Neuronal stem cell (in vitro differentiated cells): ENCODE measurements at regions not wholly inside any gene's neighbourhood (a gene's known extent, or its start where the extent isn't known, plus 50 kb on each side); places are given as distances from the start of the nearest gene placed in this dataset.

ENCODE experiments used
- DNase-seq: peaks from one replicate; pipeline ENCODE4 v3.0.0-alpha.2; 2013; ENCODE audit warnings: low spot score
- H2AFZ ChIP-seq: one replicate; pipeline ENCODE4 v1.6.1; 2013; ENCODE audit warnings: mild to moderate bottlenecking, low read length, inconsistent platforms
- H2AK5ac ChIP-seq: 2 replicates; pipeline ENCODE4 v1.6.1; 2013; ENCODE audit warnings: low read depth, mild to moderate bottlenecking, inconsistent platforms, low read length, moderate library complexity, mixed read lengths
- H2BK120ac ChIP-seq: 2 replicates; pipeline ENCODE4 v1.6.1; 2013; ENCODE audit warnings: low read depth, mild to moderate bottlenecking, inconsistent platforms, low read length, moderate library complexity, mixed read lengths
- H2BK12ac ChIP-seq: one replicate; pipeline ENCODE4 v1.6.1; 2013; ENCODE audit warnings: low read length, inconsistent platforms
- H2BK15ac ChIP-seq: 2 replicates; pipeline ENCODE4 v1.6.1; 2013; ENCODE audit warnings: mild to moderate bottlenecking, low read length, inconsistent platforms, mixed read lengths
- H2BK5ac ChIP-seq: one replicate; pipeline ENCODE4 v1.6.1; 2013; ENCODE audit warnings: inconsistent platforms, mild to moderate bottlenecking, low read length, moderate library complexity
- H3K14ac ChIP-seq: one replicate; pipeline ENCODE4 v1.6.1; 2013; ENCODE audit warnings: low read length, inconsistent platforms
- H3K18ac ChIP-seq: 2 replicates; pipeline ENCODE4 v1.6.1; 2013; ENCODE audit warnings: low read length, inconsistent platforms
- H3K23ac ChIP-seq: 2 replicates; pipeline ENCODE4 v1.6.1; 2013; ENCODE audit warnings: low read depth, mild to moderate bottlenecking, mixed read lengths, low read length, inconsistent platforms; ENCODE audit not compliant: poor library complexity
- H3K27ac ChIP-seq: replicated peaks from 3 replicates; pipeline ENCODE4 v1.5.1; 2013; ENCODE audit warnings: low read length, inconsistent platforms
- H3K27me3 ChIP-seq, 3 experiments: 2 replicates each; pipeline ENCODE4 v1.6.1; 2013; ENCODE audit warnings: low read length in 3 of 3, mild to moderate bottlenecking in 2 of 3, inconsistent platforms in 1 of 3, low read depth in 1 of 3, mixed read lengths in 1 of 3, moderate library complexity in 1 of 3; ENCODE audit not compliant: control insufficient read depth in 3 of 3, insufficient read depth in 3 of 3
- H3K36me3 ChIP-seq, 2 donors: replicated peaks in 1 of 2; 2 replicates each; pipeline ENCODE4 v1.6.1; 2013; ENCODE audit warnings: low read length in 2 of 2; ENCODE audit not compliant: control insufficient read depth in 2 of 2, insufficient read depth in 2 of 2
- H3K4ac ChIP-seq: 2 replicates; pipeline ENCODE4 v1.6.1; 2013; ENCODE audit warnings: inconsistent platforms, mild to moderate bottlenecking, low read length, moderate library complexity
- H3K4me1 ChIP-seq, 2 donors: 1 replicate in 1 of 2; 2 replicates in 1 of 2; pipeline ENCODE4 v1.6.1; 2013; ENCODE audit warnings: low read length in 2 of 2, low read depth in 1 of 2; ENCODE audit not compliant: control insufficient read depth in 2 of 2, insufficient read depth in 1 of 2
- H3K4me2 ChIP-seq: one replicate; pipeline ENCODE4 v1.6.1; 2013; ENCODE audit warnings: mild to moderate bottlenecking, low read length, inconsistent platforms; ENCODE audit not compliant: insufficient read depth, poor library complexity, severe bottlenecking
- H3K4me3 ChIP-seq, 2 donors: 2 replicates each; pipeline ENCODE4 v1.5.1; 2013; ENCODE audit warnings: low read length in 2 of 2, mild to moderate bottlenecking in 2 of 2, inconsistent platforms in 1 of 2, moderate library complexity in 1 of 2
- H3K79me1 ChIP-seq: one replicate; pipeline ENCODE4 v1.6.1; 2013; ENCODE audit warnings: low read depth, mild to moderate bottlenecking, inconsistent platforms, low read length, moderate library complexity
- H3K9ac ChIP-seq: one replicate; pipeline ENCODE4 v1.6.1; 2013; ENCODE audit warnings: mild to moderate bottlenecking, low read depth, low read length, inconsistent platforms; ENCODE audit not compliant: poor library complexity
- H3K9me3 ChIP-seq, 2 donors: replicated peaks in 1 of 2; 2 replicates each; pipeline versions ENCODE3 to v1.6.1; 2013; ENCODE audit warnings: low read length in 2 of 2, mild to moderate bottlenecking in 2 of 2, inconsistent platforms in 1 of 2, low read depth in 1 of 2, mixed read lengths in 1 of 2, moderate library complexity in 1 of 2; ENCODE audit not compliant: control insufficient read depth in 2 of 2, insufficient read depth in 1 of 2
- H4K8ac ChIP-seq: one replicate; pipeline ENCODE4 v1.6.1; 2013; ENCODE audit warnings: low read depth, mild to moderate bottlenecking, inconsistent platforms, low read length, moderate library complexity
- H4K91ac ChIP-seq: one replicate; pipeline ENCODE4 v1.6.1; 2013; ENCODE audit warnings: low read length, low read depth, mild to moderate bottlenecking, inconsistent platforms; ENCODE audit not compliant: poor library complexity
- WGBS, 2 donors: extraction: QIAGEN DNeasy Blood & Tissue Kit; methylation state at CpG; one replicate each; pipeline ENCODE4 v1.1.7; 2013; ENCODE audit warnings: missing lambda C conversion rate in 2 of 2, mixed read lengths in 1 of 2; ENCODE audit not compliant: insufficient read length in 2 of 2, insufficient replicate concordance in 1 of 2; ENCODE audit errors: extremely low coverage in 2 of 2; 5-methylcytosine and 5-hydroxymethylcytosine counted together

- Histone ChIP-seq H3K4me1 (peaks cover 0 to 6% of the 10 kb centered on the region in 2 donors), H2BK5ac (no peak overlapping the region), H3K36me3 (no peaks in the 10 kb centered on the region), H3K4ac (no peak overlapping the region), H3K4me2 (no peak overlapping the region), H2AK5ac (no peak overlapping the region), H2BK15ac (no peak overlapping the region), H3K23ac (no peak overlapping the region), H2AFZ (no peak overlapping the region), H3K27ac (no peak overlapping the region), H3K79me1 (no peaks in the 10 kb centered on the region), H3K27me3 (no peaks in the 10 kb centered on the region), H3K9me3 (peaks cover 0 to 3% of the 10 kb centered on the region in 2 donors), H4K91ac (no peak overlapping the region), H3K18ac (no peak overlapping the region), H3K4me3 (no peak overlapping the region), H4K8ac (no peak overlapping the region), H2BK120ac (no peak overlapping the region), H2BK12ac (no peak overlapping the region), H3K14ac (no peak overlapping the region), H3K9ac (no peak overlapping the region)
- no peak for DNase-seq
- no CpG with 5 or more reads among the region's 4 CpGs for WGBS, 2 donors
Measured at GRCh38 chr20:18904192-18904591, 90.6 kb downstream of the SCP2D1 start.

GRCh38 chr20:18904624-18905023 is 91.0 kb downstream of the SCP2D1 start:
- no peak overlapping the region for H4K91ac ChIP-seq
- H2AK5ac ChIP-seq = no peak overlapping the region
- H3K36me3 ChIP-seq = no peaks in the 10 kb centered on the region
- no peak overlapping the region for H4K8ac ChIP-seq
- no peak overlapping the region for H3K9ac ChIP-seq
- H3K4ac ChIP-seq = no peak overlapping the region
- no peak overlapping the region for H2AFZ ChIP-seq
- peaks cover 0 to 3% of the 10 kb centered on the region in 2 donors for H3K9me3 ChIP-seq
- H2BK15ac ChIP-seq = no peak overlapping the region
- no peaks in the 10 kb centered on the region for H3K79me1 ChIP-seq
- H2BK12ac ChIP-seq = no peak overlapping the region
- H3K18ac ChIP-seq = no peak overlapping the region
- WGBS, 2 donors = no CpG with 5 or more reads among the region's 5 CpGs
- no peak overlapping the region for H3K27ac ChIP-seq
- H3K27me3 ChIP-seq = no peaks in the 10 kb centered on the region
- no peak overlapping the region for H3K4me3 ChIP-seq
- no peak overlapping the region for H3K23ac ChIP-seq
- H2BK5ac ChIP-seq = no peak overlapping the region
- no peak overlapping the region for H3K14ac ChIP-seq
- H3K4me1 ChIP-seq = peaks cover 0 to 6% of the 10 kb centered on the region in 2 donors
- H2BK120ac ChIP-seq = no peak overlapping the region
- no peak for DNase-seq
- H3K4me2 ChIP-seq = no peak overlapping the region

GRCh38 chr20:18906046-18906445 is 92.5 kb downstream of the SCP2D1 start:
- Histone ChIP-seq H2BK5ac (no peak overlapping the region), H2BK12ac (no peak overlapping the region), H4K91ac (no peak overlapping the region), H3K27ac (no peak overlapping the region), H3K18ac (peak overlapping the region; percentile 57), H3K4ac (no peak overlapping the region), H3K27me3 (no peaks in the 10 kb centered on the region), H4K8ac (no peak overlapping the region), H3K14ac (no peak overlapping the region), H3K4me3 (no peak overlapping the region), H3K4me1 (peaks cover 0 to 6% of the 10 kb centered on the region in 2 donors), H3K4me2 (no peak overlapping the region), H2AFZ (no peak overlapping the region), H3K9ac (no peak overlapping the region), H3K23ac (no peak overlapping the region), H2AK5ac (no peak overlapping the region), H2BK15ac (no peak overlapping the region), H2BK120ac (no peak overlapping the region), H3K9me3 (no peaks in the 10 kb centered on the region), H3K79me1 (no peaks in the 10 kb centered on the region), H3K36me3 (no peaks in the 10 kb centered on the region)
- WGBS, 2 donors = no CpG with 5 or more reads among the region's 2 CpGs
- no peak for DNase-seq

- no peak overlapping the region for H2BK120ac ChIP-seq
- H3K9ac ChIP-seq = no peak overlapping the region
- no peak overlapping the region for H3K27ac ChIP-seq
- no peak overlapping the region for H4K91ac ChIP-seq
- no peak overlapping the region for H2BK15ac ChIP-seq
- H3K9me3 ChIP-seq = no peaks in the 10 kb centered on the region
- H3K4me3 ChIP-seq = no peak overlapping the region
- H3K4me2 ChIP-seq = no peak overlapping the region
- H2BK12ac ChIP-seq = no peak overlapping the region
- H3K79me1 ChIP-seq = no peaks in the 10 kb centered on the region
- no peak overlapping the region for H3K18ac ChIP-seq
- H2BK5ac ChIP-seq = no peak overlapping the region
- H3K36me3 ChIP-seq = no peaks in the 10 kb centered on the region
- no peak for DNase-seq
- H3K14ac ChIP-seq = no peak overlapping the region
- H4K8ac ChIP-seq = no peak overlapping the region
- H3K23ac ChIP-seq = no peak overlapping the region
- no peak overlapping the region for H2AK5ac ChIP-seq
- WGBS, 2 donors = no CpG with 5 or more reads among the region's 6 CpGs
- no peaks in the 10 kb centered on the region for H3K27me3 ChIP-seq
- no peak overlapping the region for H3K4ac ChIP-seq
- H2AFZ ChIP-seq = no peak overlapping the region
- H3K4me1 ChIP-seq = peaks cover 0 to 2% of the 10 kb centered on the region in 2 donors
Measured at GRCh38 chr20:18907353-18907752, 93.8 kb downstream of the SCP2D1 start.
